GM21786 (cell line): ENCODE measurements at regions not wholly inside any gene's neighbourhood (a gene's known extent, or its start where the extent isn't known, plus 50 kb on each side); places are given as distances from the start of the nearest gene placed in this dataset.
"Not testable (repeated sequence)": the region's sequence is repeated elsewhere in the genome, so short reads cannot be mapped to it uniquely, and the experiment has no call there.

Experiments
- ATAC-seq: cut with Tn5 transposase; IDR thresholded peaks from one replicate; pipeline ENCODE4 v1.9.1; 2021; ENCODE audit not compliant: unreplicated experiment

DNA sequence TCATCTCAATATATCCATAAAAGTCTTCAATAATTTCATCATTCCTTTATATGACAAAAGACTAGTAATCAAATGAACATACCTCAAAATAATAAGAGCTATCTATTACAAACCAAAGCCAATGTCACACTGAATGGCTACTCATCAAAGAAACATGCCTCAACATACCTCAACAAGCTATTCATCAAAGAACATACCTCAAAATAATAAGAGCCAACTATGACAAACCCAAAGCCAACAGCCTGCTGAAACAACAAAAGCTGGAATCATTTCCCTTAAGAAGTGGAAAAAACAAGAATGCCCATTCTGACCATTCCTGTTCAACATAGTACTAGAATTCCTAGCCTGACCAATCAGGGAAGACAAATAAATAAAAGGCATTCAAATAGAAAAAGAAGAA, 1373.7 kb downstream of the BRINP3 start:
- no peak for ATAC-seq

DNA sequence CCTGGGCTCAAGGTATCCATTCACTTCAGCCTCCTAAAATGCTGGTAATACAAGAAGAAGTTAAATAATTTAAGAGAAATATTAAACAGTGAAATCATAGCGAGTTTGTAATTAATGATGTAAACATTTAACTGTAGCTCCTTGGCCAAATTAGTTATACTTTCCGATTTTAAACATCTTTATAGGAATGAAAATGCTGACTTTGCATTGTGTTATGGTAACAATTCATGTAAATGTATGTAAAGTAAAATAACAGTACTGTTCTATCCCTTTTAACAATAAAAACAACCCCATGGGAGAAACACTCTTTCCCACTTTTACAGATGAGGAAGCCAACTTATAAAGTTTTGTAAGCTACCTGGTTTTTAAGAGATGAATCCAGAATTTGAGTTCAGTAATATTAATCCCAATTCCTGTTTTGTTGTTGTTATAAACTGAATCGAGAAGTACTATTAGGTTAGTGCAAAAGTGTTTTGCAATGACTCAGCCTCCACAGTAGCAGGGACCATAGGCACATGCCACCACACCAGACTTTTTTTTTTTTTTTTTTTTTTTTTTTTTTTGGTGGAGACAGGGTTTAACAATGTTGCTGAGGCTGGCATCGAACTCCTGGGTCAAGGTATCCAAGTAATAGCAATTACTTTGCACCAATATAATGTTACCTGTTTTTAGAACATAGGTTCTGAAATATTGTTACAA, 1360.4 kb downstream of the BRINP3 start:
- ATAC-seq, result no peak

DNA sequence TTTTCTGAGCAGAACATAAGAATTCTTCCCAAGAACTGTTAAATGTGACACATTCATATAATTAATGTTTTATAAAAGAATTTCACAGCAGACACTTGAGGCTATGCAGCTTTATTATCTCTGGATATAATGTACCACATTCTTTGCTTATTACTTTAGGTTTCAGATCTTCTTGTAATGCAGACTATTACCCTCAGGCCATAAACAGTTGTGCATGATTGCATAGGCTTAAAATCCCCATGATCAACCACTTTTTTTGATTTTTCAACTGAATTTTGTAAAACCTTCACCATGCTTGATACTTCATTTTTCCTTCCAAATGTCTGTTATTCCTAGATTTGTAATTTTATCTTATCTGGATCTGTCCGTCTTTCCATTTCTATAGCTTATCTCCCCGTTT, 1355.7 kb downstream of the BRINP3 start:
- no peak for ATAC-seq

DNA sequence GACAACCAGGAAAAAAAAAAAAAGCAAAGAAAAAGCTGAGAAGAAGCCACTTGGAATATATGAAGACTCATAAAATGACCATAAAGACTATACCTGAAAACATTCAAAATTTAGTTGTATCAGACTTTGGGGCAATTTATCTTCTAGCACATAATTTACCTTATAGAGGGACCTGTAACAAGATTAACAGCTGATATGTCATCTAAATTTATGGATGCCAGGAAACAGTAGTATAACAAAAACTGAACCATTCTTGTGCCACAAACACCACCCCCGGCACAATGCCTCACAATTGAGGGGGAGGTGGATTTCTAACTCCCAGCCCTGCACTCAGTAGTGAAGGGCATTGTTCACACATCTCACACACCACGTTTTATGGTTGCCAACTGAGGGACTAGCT, 1352.0 kb downstream of the BRINP3 start:
- no peak for ATAC-seq

DNA sequence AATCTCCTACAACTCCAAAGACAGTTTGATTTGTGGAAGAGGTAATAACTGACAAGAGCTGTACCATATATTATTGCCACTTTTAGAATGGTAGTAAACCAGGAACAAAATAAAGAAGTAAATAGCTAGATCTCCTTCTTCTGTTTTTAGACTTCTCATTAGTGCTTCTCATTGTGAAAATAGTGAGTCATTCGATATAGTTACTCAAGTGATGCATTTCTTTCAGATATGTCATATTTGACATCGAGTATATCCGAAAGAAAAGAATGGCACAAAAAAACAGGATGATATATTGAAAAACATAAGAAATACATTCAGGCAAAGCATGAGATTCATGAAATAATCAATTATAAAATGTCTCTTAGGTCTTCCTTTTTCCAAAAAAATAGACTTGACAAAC, 1346.1 kb downstream of the BRINP3 start:
- ATAC-seq, result no peak

DNA sequence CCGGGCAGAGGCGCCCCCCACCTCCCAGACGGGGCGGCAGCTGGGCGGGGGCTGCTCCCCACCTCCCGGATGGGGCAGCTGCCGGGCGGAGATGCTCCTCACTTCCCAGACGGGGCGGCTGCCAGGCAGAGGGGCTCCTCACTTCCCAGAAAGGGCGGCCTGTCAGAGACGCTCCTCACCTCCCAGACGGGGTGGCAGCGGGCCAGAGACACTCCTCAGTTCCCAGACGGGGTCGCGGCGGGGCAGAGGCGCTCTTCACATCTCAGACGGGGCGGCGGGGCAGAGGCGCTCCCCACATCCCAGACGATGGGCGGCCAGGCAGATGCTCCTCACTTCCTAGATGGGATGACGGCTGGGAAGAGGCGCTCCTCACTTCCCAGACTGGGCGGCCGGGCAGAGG, 1337.9 kb downstream of the BRINP3 start:
- not testable (repeated sequence) for ATAC-seq

DNA sequence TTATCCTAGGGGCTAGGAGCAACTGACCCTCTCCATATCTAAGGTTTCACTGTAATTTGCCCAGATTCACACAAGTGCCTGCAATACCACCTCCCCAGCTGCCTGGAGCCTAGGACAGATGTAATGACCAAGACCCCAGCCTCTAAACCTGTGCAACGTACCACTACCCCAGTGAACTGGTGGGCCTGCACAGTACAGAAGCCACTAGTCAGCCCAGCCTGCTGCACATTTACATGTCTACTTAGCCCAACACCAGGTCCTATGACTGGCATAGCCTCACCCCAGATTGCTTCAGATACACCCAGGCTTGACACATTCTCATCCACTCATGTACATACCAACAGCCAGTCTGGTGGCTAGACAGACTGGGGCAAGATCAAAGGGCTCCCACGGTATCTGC, 1336.6 kb downstream of the BRINP3 start:
- no peak for ATAC-seq

DNA sequence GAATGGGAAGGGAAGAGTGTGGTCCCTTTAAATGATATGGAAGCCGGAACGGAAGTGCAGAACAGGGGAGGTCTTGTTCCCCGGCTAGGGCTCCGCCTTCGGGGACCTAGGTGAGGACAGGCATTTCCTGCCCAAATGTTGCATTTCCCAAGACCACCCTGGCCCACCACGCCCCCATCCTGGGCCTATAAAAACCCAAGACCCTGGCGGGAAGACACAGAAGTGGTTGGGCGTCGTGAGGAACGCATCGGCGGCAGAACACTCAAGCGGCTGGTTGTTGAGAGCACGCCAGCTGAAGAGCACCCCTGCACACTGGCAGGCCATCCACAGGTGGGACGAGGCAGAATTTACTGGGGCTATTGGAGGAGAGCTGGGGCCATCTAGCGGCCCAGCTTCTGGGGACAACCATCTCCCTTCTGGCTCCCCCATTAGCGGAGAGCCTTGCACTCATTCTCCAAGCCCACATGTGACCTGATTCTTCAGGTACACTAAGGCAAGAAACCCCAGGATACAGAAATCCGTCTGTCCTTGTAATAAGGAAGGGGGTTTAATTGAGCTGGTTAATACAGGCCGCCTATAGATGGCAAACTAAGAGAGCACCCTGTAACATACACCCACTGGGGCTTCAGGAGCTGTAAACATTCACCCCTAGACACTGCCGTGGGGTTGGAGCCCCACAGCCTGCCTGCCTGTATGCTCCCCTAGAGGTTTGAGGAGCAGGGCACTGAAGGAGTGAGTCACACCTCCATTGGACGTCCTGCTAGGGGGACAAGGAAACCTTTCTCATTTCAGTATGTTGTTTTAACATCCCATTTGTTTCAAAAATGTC, 1327.9 kb downstream of the BRINP3 start:
- ATAC-seq, result no peak

DNA sequence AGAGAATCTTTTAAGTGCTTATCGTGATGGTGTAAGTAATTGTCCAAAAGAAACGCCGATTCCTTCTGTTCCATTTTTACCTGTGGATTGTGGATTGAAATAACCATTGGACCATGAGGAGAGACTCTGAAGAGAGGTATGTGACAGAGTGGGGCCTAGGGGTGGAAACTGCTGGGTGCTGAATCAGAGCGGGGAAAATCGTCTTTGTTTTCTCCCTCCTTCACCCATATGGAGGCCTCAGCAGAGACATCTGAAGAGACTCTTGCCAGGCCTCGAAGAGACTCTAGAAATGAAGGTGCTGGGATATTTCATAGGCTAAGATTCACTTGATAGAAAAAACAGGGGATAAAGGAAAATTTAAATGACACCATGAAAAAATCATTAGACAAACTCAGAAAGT, 1327.0 kb downstream of the BRINP3 start:
- no peak for ATAC-seq

DNA sequence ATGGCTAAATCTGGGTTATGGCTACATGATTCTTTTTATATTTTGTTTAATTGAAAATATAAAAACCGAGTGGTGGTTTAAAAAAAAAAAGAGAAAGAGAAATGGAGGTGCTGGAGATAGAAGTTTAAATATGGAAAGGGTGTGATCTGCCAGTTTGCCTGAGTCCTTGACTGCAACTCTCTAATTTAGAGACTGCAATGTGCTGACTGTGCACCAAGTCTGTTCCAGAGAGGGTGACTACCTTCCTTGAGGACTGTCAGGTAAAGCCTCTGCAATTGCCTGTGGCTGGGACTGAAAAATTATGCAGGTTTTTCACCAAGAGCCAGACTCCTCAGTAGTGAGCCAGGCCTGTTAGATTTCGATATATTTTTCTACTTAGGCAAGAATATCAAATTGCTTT, 1326.3 kb downstream of the BRINP3 start:
- no peak for ATAC-seq

DNA sequence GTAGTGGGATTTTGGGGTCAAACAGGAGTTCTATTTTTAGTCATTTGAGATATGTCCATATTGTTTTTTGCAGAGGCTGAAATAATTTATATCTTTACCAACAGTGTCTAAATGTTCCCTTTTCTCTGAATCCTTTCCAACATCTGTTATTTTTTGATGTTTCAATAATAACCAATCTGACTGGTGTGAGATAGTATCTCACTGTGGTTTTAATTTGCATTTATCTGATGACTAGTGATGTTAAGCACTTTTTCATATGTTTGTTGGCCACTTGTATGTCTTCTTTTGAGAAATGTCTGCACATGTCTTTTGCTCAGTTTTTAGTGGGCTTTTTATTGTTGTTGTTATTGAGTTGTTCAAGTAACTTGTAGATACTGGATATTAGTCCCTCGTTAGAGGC, 1325.0 kb downstream of the BRINP3 start:
- no peak for ATAC-seq

DNA sequence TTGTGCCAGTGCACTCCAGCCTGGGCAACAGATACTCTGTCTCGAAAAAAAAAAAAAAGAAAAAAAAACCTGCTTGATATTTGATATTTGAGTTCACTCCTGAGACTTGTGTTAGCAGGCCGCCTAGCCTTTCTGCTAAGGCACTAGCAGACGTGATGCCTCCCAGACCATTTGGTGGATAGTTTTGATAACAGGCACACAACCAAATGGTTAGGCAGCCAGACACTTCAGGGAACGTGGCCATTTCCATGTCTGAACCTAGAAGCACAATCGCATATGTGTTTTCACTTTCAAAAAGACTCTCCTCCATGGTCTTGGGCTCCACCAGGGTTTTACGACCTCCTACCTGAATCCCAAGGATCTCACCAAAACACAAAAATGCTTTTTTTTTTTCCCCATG, 1319.5 kb downstream of the BRINP3 start:
- ATAC-seq, result no peak

DNA sequence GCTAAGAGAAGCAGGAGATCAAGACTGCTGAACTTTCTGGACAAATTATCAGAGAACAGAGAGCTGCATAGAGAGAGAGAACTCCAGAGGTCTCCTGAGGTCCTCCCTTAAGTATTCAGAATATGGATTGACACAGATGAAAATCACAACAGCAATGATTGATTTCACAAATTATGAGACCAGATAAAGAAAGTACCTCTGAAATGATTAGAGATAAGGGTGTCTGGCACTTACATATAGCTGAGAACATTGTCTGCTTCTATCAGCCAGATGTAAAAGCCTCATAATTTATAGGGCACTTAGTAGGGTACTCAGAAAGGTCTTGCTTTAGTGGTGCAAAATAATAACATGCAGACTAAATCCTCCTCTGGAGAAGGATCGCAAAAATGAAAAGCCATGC, 1301.8 kb downstream of the BRINP3 start:
- no peak for ATAC-seq

DNA sequence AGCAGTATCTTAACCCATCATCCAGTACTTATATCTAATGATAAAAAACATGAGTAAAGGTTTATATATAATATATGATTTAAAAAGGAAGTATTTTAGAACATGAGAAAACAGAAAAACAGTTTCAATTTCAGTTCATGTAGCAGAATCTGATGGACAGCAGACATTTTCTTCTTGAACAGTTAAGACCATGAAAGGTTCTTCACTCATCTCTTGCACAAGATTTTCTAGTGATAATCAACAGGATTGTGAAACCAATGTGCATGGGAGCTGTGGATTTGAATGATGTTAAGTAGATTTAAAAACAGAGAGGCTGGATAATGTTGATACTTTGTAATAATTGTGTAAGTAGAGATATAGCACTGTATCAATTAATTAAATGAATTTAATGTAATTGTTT, 1297.6 kb downstream of the BRINP3 start:
- no peak for ATAC-seq

DNA sequence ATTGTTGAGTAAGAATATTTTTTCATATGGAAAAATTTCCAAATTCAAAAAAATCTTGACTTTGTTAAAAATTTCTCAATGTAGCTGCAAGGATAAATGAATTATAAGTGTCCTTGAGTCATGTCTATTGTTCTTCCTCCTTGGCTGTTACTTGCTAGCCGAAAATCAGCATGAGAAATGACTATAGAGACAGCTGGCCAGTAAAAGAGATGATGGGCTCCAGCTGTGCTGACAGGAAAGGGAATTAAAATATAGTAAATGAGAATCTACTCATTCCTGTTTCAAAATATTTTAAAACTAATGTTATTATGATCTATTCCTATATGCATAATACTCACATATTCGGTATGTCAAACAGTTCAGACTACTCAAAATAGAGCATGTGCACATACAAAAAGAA, 1292.6 kb downstream of the BRINP3 start:
- no peak for ATAC-seq

DNA sequence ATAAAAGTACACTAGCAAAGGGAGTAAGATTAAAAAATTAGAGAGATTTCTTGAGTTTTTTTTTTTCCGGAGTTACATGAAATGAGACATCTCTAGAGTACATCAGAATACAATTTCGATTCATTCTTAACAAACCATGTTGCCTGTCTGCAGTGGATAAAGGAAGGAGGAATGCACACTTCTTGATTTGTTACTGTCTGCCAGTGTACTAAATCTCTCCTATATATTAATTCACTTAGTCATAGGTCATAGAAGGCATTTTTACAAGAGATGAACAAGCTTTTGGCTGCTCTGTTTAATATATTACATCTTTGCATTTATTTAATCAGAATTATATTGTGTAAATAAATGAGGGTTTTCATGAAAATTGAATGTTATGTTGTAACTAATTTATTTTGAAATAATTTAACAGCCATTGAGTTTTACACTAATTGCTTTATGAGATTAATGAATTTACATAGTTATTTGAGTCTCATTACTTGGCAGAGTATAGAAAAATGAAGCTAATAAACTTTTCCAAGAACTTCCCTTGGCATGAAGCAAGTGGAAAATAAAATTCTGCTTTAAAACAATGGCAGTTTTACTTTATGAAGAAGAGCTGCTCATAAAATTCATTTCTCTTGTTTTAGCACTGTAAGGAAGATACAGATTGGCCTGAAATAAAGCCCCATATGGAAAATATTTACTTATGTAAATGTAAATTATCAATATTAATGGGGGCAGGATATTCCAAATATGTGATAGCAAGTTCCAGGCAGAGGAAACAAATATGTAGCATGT, 1284.7 kb downstream of the BRINP3 start:
- ATAC-seq, result no peak

DNA sequence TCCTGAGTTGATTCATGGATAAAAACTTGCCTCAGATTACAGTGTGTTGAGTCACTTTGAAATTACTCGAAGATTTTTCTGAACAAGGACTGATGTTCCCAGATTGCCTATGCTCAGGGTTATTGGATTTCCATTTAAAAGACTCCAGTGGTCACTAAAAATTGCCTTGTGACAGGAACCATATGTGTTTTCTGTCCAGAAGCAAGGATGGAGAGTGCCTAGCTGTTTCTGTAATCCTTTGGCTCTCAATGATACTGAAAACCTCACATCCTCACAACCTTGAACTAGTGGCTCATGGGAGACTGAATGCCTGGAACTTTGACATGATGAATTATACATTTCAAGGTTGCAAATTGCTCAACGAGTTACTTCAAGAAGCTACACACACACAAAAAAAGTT, 1271.8 kb downstream of the BRINP3 start:
- no peak for ATAC-seq

DNA sequence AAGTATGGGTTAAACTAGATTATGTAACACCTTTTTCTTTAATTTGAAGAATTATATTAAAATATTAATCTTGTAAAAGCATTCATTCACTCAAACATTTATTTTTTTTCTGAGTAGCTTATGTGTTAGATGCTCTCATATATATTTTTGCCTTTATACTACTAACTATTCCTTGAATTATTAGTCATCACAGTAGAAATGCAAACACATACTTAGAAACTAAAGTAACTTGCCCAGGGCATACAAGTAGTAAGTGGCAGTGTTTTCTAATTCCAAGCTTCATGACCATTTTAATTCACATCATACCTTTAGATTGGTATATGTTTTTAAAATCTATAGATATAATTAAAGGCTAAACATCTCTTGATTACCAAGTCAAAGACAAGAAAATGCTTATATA, 1271.0 kb downstream of the BRINP3 start:
- no peak for ATAC-seq

DNA sequence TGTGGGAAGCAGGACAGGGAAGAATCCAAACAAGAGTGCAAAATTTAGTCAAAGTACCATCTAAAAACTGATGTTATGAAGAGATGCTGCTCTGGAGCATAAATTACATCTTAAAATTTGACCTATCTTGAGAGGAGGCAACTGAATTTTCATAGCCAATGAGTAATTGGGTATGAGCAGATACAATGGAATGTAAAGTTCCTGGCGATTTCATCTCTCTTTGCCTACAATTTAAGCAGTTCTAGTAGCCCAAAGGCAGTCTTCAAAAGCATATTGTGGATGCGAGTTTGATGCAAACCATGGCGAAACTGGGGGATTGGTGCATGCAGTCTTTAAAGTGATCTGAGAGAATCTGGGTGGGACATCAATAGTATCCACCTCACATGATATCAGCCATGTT, 1265.9 kb downstream of the BRINP3 start:
- ATAC-seq, result no peak

DNA sequence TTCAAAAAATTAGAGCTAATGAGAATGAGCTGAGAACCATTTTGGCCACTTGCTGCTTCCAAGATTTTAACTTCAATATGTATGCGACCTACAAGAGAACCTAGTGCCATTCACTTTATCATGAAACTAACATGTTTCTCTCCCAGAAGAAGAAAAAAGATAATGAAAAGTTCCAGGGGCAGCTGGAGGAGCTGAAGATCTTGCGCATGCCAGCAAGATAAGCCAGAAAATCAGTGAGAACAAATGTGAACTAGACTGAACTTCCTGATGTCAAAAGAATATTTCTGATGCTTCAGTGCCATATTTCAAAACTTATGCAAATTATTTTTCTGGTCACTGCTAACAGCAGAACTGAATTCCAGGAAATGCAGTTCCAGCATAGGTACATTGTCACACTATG, 1265.1 kb downstream of the BRINP3 start:
- no peak for ATAC-seq

DNA sequence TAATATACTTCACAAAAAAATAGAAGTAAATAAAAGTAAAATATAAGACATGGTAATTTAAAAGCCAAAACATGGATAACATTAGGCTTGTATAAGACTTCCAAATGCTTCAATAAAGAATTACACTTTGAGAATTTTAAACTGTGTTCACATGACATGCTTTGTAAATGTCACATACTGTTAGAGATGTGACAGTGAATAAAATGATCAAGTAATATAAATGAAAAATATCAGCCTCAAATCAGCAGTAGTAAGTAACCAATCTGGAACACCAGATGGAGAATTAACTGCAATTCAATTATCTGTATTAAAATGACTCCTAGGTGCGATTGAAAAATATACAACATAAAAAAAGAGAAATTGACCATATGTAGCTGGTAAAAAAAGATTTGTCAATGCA, 1260.8 kb downstream of the BRINP3 start:
- no peak for ATAC-seq

DNA sequence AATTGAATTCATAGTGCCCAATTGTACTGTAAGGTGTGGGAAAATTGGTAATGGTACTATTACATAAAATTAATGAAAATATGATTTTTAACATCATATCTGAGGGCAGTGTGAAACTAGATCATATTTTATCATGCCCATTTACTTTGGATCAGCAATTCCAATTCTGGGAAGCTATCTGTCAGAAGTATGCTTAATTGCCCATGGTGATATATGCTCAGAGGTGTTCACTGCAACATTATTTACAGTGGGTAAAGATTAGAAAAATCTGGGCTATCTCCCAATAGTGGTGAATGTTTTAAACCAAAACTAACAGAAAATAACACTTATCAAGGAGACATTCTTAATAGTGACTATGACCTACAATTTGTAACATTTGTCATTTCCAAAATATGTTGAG, 1260.0 kb downstream of the BRINP3 start:
- ATAC-seq, result no peak
